Tibial nerve (tissue), 3 donors: ENCODE measurements at regions not wholly inside any gene's neighbourhood (a gene's known extent, or its start where the extent isn't known, plus 50 kb on each side); places are given as distances from the start of the nearest gene placed in this dataset.

Experiments used
- POLR2A ChIP-seq, 2 donors: fragments of 450-650 bp; IDR thresholded peaks; one replicate each; pipeline ENCODE4 v1.6.1; 2017; ENCODE audit warnings: antibody characterized with exemption in 2 of 2, mild to moderate bottlenecking in 2 of 2, moderate library complexity in 2 of 2
- TF ChIP-seq, protein P1 (sequence below), 5 experiments: fragments of 200-600 bp in 3 of 5; fragments of 450-650 bp in 2 of 5; sonication (generic) in 3 of 5; IDR thresholded peaks; one replicate each; pipeline ENCODE4 v1.5.1; 2016 to 2019; ENCODE audit warnings: antibody characterized with exemption in 5 of 5, mild to moderate bottlenecking in 3 of 5, moderate library complexity in 2 of 5

DNA sequence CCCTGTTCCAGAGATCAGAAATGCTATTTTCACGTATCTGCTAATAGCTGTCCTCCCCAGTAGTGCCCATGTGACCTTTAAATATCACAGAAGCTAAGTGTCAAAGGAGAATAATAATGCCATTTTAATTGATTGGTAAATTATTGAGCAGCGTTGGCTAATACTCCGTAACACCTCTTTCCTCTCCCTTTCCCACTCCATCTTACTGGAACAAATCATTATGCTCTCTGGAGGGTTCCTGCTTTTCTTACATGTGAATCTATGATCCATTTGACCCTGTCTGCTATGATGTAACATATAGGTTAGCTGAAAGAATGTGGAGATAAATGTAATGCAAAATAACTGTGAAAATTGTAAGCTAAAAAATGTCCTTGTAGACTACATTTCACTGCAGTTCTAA, 383.6 kb upstream of the GYPC start:
- TF ChIP-seq, protein P1, sequence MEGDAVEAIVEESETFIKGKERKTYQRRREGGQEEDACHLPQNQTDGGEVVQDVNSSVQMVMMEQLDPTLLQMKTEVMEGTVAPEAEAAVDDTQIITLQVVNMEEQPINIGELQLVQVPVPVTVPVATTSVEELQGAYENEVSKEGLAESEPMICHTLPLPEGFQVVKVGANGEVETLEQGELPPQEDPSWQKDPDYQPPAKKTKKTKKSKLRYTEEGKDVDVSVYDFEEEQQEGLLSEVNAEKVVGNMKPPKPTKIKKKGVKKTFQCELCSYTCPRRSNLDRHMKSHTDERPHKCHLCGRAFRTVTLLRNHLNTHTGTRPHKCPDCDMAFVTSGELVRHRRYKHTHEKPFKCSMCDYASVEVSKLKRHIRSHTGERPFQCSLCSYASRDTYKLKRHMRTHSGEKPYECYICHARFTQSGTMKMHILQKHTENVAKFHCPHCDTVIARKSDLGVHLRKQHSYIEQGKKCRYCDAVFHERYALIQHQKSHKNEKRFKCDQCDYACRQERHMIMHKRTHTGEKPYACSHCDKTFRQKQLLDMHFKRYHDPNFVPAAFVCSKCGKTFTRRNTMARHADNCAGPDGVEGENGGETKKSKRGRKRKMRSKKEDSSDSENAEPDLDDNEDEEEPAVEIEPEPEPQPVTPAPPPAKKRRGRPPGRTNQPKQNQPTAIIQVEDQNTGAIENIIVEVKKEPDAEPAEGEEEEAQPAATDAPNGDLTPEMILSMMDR (IDR thresholded peaks at IDR 0.05): no peak
- TF ChIP-seq POLR2A (IDR thresholded peaks at IDR 0.05): no peak
